ENCODE measurements at regions not wholly inside any gene's neighbourhood (a gene's known extent, or its start where the extent isn't known, plus 50 kb on each side); places are given as distances from the start of the nearest gene placed in this dataset.

DNA sequence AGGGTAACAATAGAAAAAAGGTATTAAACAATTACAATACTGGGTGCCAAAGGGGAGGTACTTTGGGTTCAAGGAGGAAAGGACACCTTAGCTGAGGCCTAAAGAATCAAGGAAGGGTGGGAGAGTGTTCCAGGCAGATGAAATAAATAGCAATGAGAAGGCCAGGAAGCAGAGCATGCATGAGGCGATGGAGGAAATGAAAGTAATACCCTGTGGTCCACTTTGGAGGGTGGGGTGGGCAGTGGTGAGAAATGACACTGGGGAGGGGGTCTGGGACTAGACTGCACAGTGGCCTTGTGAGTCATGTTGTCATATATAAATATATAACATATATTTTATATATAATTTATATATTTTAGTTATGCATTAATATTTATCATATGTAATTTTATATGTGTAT lies 55.9 kb downstream of the BHLHE40 start:
- no peak for FAIRE-seq

DNA sequence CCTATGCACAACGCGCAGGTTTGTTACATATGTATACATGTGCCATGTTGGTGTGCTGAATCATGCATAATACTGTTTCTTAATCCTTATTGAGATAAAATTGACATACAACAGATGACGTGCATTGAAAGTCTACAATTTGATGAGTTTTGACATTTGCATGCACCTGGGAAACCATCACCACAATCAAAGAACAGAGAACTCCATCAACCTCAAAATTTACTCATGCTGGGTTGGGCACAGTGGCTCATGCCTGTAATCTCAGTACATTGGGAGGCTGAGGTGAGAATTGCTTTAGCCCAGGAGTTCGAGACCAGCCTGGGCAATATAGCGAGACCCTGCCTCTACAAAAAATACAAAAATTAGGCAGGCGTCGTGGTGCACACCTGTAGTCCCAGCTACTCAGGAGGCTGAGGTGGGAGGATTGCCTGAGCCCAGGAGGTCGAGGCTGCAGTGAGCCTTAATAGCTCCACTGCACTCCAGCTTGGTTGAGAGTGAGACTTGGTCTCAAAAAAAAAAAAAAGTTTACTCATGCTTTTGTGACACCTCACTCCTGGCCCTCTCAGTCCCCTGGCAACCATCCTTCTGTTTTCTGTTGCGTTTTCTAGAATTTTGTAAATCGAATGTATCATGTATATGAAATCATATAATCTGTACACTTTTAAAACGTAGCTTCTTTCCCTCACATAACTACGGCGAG lies 56.6 kb downstream of the BHLHE40 start:
- Histone ChIP-seq H3K4me1 (no peaks in the 10 kb centered on the region), H3K4me3 (no peak overlapping the region), H3K9me3 (no peaks in the 10 kb centered on the region), H3K36me3 (no peaks in the 10 kb centered on the region), H3K27me3 (no peaks in the 10 kb centered on the region), H3K27ac (no peak overlapping the region)
- intact Hi-C loops (cut with DNase I) = no loop called here
- 81 to 88% methylated on average over 13 of the region's 13 CpGs for WGBS, 2 donors
- ATAC-seq = no peak
- FAIRE-seq = no peak
- DNase-seq = no peak
- TF ChIP-seq, protein P1, sequence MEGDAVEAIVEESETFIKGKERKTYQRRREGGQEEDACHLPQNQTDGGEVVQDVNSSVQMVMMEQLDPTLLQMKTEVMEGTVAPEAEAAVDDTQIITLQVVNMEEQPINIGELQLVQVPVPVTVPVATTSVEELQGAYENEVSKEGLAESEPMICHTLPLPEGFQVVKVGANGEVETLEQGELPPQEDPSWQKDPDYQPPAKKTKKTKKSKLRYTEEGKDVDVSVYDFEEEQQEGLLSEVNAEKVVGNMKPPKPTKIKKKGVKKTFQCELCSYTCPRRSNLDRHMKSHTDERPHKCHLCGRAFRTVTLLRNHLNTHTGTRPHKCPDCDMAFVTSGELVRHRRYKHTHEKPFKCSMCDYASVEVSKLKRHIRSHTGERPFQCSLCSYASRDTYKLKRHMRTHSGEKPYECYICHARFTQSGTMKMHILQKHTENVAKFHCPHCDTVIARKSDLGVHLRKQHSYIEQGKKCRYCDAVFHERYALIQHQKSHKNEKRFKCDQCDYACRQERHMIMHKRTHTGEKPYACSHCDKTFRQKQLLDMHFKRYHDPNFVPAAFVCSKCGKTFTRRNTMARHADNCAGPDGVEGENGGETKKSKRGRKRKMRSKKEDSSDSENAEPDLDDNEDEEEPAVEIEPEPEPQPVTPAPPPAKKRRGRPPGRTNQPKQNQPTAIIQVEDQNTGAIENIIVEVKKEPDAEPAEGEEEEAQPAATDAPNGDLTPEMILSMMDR (IDR thresholded peaks at IDR 0.05) = no peak

More for the DNA sequence above, 55.9 kb downstream of the BHLHE40 start:
- intact Hi-C loops (cut with DNase I) = no loop called here
- H3K4me1 ChIP-seq = no peaks in the 10 kb centered on the region
- 91 to 96% methylated on average over 1 of the region's 1 CpG for WGBS, 2 donors
- H3K4me3 ChIP-seq = no peak overlapping the region
- H3K27ac ChIP-seq = no peak overlapping the region
- TF ChIP-seq, protein P1 (IDR thresholded peaks at IDR 0.05) = no peak
- H3K27me3 ChIP-seq = no peaks in the 10 kb centered on the region
- H3K9me3 ChIP-seq = no peaks in the 10 kb centered on the region
- no peak for ATAC-seq
- no peak for DNase-seq
- H3K36me3 ChIP-seq = no peaks in the 10 kb centered on the region

- no peak overlapping the region for H3K4me3 ChIP-seq
- ATAC-seq (no peak), FAIRE-seq (no peak), DNase-seq (no peak)
- no peaks in the 10 kb centered on the region for H3K4me1 ChIP-seq
- TF ChIP-seq, protein P1 (IDR thresholded peaks at IDR 0.05) = no peak
- H3K36me3 ChIP-seq = no peaks in the 10 kb centered on the region
- no peaks in the 10 kb centered on the region for H3K9me3 ChIP-seq
- intact Hi-C loops (cut with DNase I) = no loop called here
- WGBS, 2 donors = 47 to 59% methylated on average over 2 of the region's 2 CpGs
- H3K27me3 ChIP-seq = no peaks in the 10 kb centered on the region
- H3K27ac ChIP-seq = no peak overlapping the region
These were observed 57.1 kb downstream of the BHLHE40 start for GRCh38 chr3:5036392-5036766.

GRCh38 chr3:5036858-5037257 lies 57.6 kb downstream of the BHLHE40 start:
- Histone ChIP-seq H3K9me3 (no peaks in the 10 kb centered on the region), H3K27me3 (no peaks in the 10 kb centered on the region), H3K27ac (no peak overlapping the region), H3K4me3 (no peak overlapping the region), H3K36me3 (no peaks in the 10 kb centered on the region), H3K4me1 (no peaks in the 10 kb centered on the region)
- ATAC-seq = no peak
- TF ChIP-seq, protein P1 (IDR thresholded peaks at IDR 0.05) = no peak
- no peak for FAIRE-seq
- DNase-seq = no peak
- intact Hi-C loops (cut with DNase I) = no loop called here
- 56 to 75% methylated on average over 5 of the region's 5 CpGs for WGBS, 2 donors

GRCh38 chr3:5039585-5039984 lies 60.3 kb downstream of the BHLHE40 start:
- DNase-seq (no peak), ATAC-seq (no peak), FAIRE-seq (no peak)
- Histone ChIP-seq H3K36me3 (no peaks in the 10 kb centered on the region), H3K27ac (no peak overlapping the region), H3K4me1 (no peaks in the 10 kb centered on the region), H3K9me3 (no peaks in the 10 kb centered on the region), H3K4me3 (no peak overlapping the region), H3K27me3 (no peaks in the 10 kb centered on the region)
- intact Hi-C loops (cut with DNase I) = no loop called here
- TF ChIP-seq, protein P1 (IDR thresholded peaks at IDR 0.05) = no peak
- 84 to 92% methylated on average over 2 of the region's 2 CpGs for WGBS, 2 donors

All from pancreas (tissue), 10 donors.